Keratinocyte (primary cell): ENCODE measurements at regions not wholly inside any gene's neighbourhood (a gene's known extent, or its start where the extent isn't known, plus 50 kb on each side); places are given as distances from the start of the nearest gene placed in this dataset.

Experiments
- DNase-seq: peaks from one replicate; pipeline ENCODE4 v3.0.0-alpha.2; 2011; ENCODE audit warnings: low read depth, missing footprints, low spot score
- FAIRE-seq: peaks from 2 replicates; lab custom pipeline; 2011; peaks lifted over from hg19 to GRCh38; lab: Jason Lieb, UNC
- H2AFZ ChIP-seq: 2 replicates; pipeline ENCODE4 v1.6.0; 2012; ENCODE audit warnings: low read length, control low read depth, inconsistent platforms; ENCODE audit not compliant: control insufficient read depth
- H3K27ac ChIP-seq: 2 replicates; pipeline ENCODE4 v1.5.1; 2011; ENCODE audit warnings: low read length; ENCODE audit not compliant: control insufficient read depth, insufficient read depth
- H3K27me3 ChIP-seq: 3 replicates; pipeline ENCODE4 v1.6.0; 2011; ENCODE audit warnings: low read length; ENCODE audit not compliant: control insufficient read depth, insufficient read depth; ENCODE audit errors: extremely low read depth
- H3K36me3 ChIP-seq, 2 experiments: 2 replicates in 1 of 2; 3 replicates in 1 of 2; pipeline ENCODE4 v1.5.1; 2011; ENCODE audit warnings: low read length in 2 of 2, mild to moderate bottlenecking in 1 of 2; ENCODE audit not compliant: control insufficient read depth in 2 of 2, insufficient read depth in 2 of 2; ENCODE audit errors: extremely low read depth in 1 of 2
- H3K4me1 ChIP-seq: 3 replicates; pipeline ENCODE4 v1.5.1; 2011; ENCODE audit warnings: low read length; ENCODE audit not compliant: control insufficient read depth, insufficient read depth; ENCODE audit errors: extremely low read depth
- H3K4me2 ChIP-seq: 3 replicates; pipeline ENCODE4 v1.6.0; 2011; ENCODE audit warnings: low read depth, low read length; ENCODE audit not compliant: control insufficient read depth, insufficient read depth; ENCODE audit errors: extremely low read depth
- H3K4me3 ChIP-seq, 3 experiments: fragments of 200-600 bp in 1 of 3; sonication (generic) in 1 of 3; 2 replicates in 2 of 3; 3 replicates in 1 of 3; pipeline ENCODE4 v1.5.1; 2011 to 2016; ENCODE audit warnings: low read length in 3 of 3, mild to moderate bottlenecking in 3 of 3, control low read depth in 2 of 3, inconsistent platforms in 1 of 3, low read depth in 1 of 3, mixed read lengths in 1 of 3, mixed run types in 1 of 3, moderate library complexity in 1 of 3; ENCODE audit not compliant: control insufficient read depth in 2 of 3, insufficient read depth in 2 of 3; ENCODE audit errors: extremely low read depth in 1 of 3
- H3K79me2 ChIP-seq: 2 replicates; pipeline ENCODE4 v1.6.0; 2012; ENCODE audit warnings: low read length; ENCODE audit not compliant: control insufficient read depth, insufficient read depth
- H3K9ac ChIP-seq: 3 replicates; pipeline ENCODE4 v1.6.0; 2011; ENCODE audit warnings: low read length; ENCODE audit not compliant: control insufficient read depth, insufficient read depth; ENCODE audit errors: extremely low read depth
- H3K9me1 ChIP-seq: 3 replicates; pipeline ENCODE4 v1.6.0; 2011; ENCODE audit warnings: low read length; ENCODE audit not compliant: control insufficient read depth, insufficient read depth; ENCODE audit errors: extremely low read depth
- H3K9me3 ChIP-seq: 2 replicates; pipeline ENCODE4 v1.5.1; 2012; ENCODE audit warnings: low read depth, low read length; ENCODE audit not compliant: control insufficient read depth
- H4K20me1 ChIP-seq: 3 replicates; pipeline ENCODE4 v1.6.0; 2011; ENCODE audit warnings: low read length; ENCODE audit not compliant: control insufficient read depth, insufficient read depth; ENCODE audit errors: extremely low read depth
- EZH2 ChIP-seq: IDR thresholded peaks from one replicate; pipeline ENCODE4 v1.6.1; 2012; ENCODE audit warnings: inconsistent platforms, mild to moderate bottlenecking, low read length, moderate library complexity
- dilution Hi-C: fragments of 300-500 bp; cut with MboI; formaldehyde crosslinking; loops from one replicate; pipeline ENCODE4 v1.7.0; 2020; ENCODE audit warnings: low sequenced_read_pairs; ENCODE audit not compliant: extremely low pct_ligation_motif_present
- TF ChIP-seq, protein P1 (sequence below), 3 experiments: IDR thresholded peaks in 1 of 3; conservative IDR thresholded peaks in 1 of 3; optimal IDR thresholded peaks in 1 of 3; 2 replicates in 2 of 3; 3 replicates in 1 of 3; pipeline versions ENCODE3 to v1.5.1; 2011; ENCODE audit warnings: low read length in 3 of 3, mild to moderate bottlenecking in 3 of 3, moderate library complexity in 2 of 3, control low read depth in 1 of 3, inconsistent platforms in 1 of 3; ENCODE audit not compliant: insufficient read depth in 2 of 3; ENCODE audit errors: extremely low read depth in 1 of 3

- FAIRE-seq (no peak), DNase-seq (no peak)
- Histone ChIP-seq H3K27ac (no peak overlapping the region), H3K4me1 (no peaks in the 10 kb centered on the region), H3K4me2 (no peak overlapping the region), H3K79me2 (no peaks in the 10 kb centered on the region), H3K9me1 (no peaks in the 10 kb centered on the region), H3K9me3 (no peaks in the 10 kb centered on the region), H3K27me3 (no peaks in the 10 kb centered on the region), H2AFZ (no peak overlapping the region), H3K36me3 (no peaks in the 10 kb centered on the region), H4K20me1 (no peaks in the 10 kb centered on the region), H3K4me3 (no peak overlapping the region), H3K9ac (no peak overlapping the region)
- dilution Hi-C loops = no loop called here
- TF ChIP-seq EZH2 = no peak
- TF ChIP-seq, protein P1, sequence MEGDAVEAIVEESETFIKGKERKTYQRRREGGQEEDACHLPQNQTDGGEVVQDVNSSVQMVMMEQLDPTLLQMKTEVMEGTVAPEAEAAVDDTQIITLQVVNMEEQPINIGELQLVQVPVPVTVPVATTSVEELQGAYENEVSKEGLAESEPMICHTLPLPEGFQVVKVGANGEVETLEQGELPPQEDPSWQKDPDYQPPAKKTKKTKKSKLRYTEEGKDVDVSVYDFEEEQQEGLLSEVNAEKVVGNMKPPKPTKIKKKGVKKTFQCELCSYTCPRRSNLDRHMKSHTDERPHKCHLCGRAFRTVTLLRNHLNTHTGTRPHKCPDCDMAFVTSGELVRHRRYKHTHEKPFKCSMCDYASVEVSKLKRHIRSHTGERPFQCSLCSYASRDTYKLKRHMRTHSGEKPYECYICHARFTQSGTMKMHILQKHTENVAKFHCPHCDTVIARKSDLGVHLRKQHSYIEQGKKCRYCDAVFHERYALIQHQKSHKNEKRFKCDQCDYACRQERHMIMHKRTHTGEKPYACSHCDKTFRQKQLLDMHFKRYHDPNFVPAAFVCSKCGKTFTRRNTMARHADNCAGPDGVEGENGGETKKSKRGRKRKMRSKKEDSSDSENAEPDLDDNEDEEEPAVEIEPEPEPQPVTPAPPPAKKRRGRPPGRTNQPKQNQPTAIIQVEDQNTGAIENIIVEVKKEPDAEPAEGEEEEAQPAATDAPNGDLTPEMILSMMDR (optimal IDR thresholded peaks at IDR 0.05 in 1 of 3, IDR thresholded peaks at IDR 0.05 in 1 of 3, conservative IDR thresholded peaks at IDR 0.05 in 1 of 3; ENCODE audit: extremely low read depth in 1 of 3, insufficient read depth in 2 of 3, low read length in 3 of 3) = no peak
Measured at GRCh38 chr21:17032141-17032655, 480.6 kb upstream of the CXADR start.

DNA sequence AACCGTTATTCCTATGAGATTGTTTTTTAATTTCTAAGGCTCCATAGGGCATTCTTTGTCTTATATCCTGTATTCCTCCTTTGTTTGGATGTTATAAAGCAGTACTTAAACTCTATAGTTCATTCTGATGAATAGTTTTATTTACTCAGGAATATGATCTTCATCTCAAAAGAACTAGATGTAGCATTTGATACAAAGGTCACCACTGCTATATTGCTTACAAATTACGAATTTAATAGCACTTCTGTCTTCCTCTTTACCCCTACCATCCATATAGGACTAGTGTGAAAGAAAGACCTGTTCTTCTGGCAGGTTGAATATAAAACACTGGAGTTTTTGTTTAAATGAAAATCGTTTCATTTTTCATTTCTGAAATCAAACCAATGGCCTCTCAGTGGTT, 468.1 kb upstream of the CXADR start:
- no peak overlapping the region for H2AFZ ChIP-seq
- TF ChIP-seq, protein P1 (optimal IDR thresholded peaks at IDR 0.05 in 1 of 3, IDR thresholded peaks at IDR 0.05 in 1 of 3, conservative IDR thresholded peaks at IDR 0.05 in 1 of 3; ENCODE audit: extremely low read depth in 1 of 3, insufficient read depth in 2 of 3, low read length in 3 of 3) = no peak
- TF ChIP-seq EZH2 = no peak
- no peak for FAIRE-seq

More for the DNA sequence above, 468.1 kb upstream of the CXADR start:
- Histone ChIP-seq H3K9ac (no peak overlapping the region), H3K4me2 (no peak overlapping the region), H4K20me1 (no peaks in the 10 kb centered on the region), H3K36me3 (no peaks in the 10 kb centered on the region), H3K9me1 (no peaks in the 10 kb centered on the region), H3K4me3 (no peak overlapping the region), H3K27me3 (no peaks in the 10 kb centered on the region), H3K9me3 (no peaks in the 10 kb centered on the region), H3K27ac (no peak overlapping the region), H3K4me1 (no peaks in the 10 kb centered on the region), H3K79me2 (no peaks in the 10 kb centered on the region)
- no peak for DNase-seq
- dilution Hi-C loops = no loop called here
